ENCODE measurements at regions not wholly inside any gene's neighbourhood (a gene's known extent, or its start where the extent isn't known, plus 50 kb on each side); places are given as distances from the start of the nearest gene placed in this dataset.

DNA sequence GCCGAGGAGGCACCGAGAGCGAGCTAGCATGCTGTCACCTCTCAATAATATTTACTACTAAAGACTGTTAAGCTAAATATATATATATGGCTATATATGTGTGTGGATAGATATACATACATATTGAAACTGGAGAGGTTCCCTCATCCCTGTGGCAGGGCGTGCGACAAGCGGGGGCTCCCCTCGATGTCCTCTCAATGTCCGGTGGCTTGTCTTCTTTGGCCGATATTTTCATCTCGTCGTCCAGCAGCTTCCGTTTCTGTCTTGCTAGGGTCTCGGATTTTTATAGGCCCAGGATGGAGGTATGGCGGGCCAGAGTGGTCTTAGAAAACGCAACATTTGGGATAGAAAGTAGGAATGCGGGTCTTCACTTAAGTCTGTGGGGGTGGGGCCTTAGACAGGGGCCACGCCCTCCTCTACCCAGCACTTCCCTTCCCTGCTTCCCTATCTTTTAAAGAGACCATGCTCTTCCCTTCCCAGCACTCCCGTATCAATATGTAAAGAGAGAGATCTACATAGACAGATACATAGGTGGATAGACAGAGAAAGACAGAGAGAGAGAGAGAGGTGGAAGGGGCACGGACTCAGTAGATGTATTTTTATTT, 866.8 kb downstream of the DSC3 start:
- CTCF ChIA-PET, result no interaction called here
- H3K4me1 Mint-ChIP-seq, result no peaks in the 10 kb centered on the region
- H3K9me3 Mint-ChIP-seq, result peaks cover 8 to 31% (median 20%) of the 10 kb centered on the region in 5 donors
- no peak for DNase-seq
- no peaks in the 10 kb centered on the region for H3K4me1 ChIP-seq (ENCODE audit: insufficient read depth, low read length)
- H3K4me3 ChIP-seq (ENCODE audit: low read length), result no peak overlapping the region
- no peaks in the 10 kb centered on the region for H3K36me3 ChIP-seq (ENCODE audit: insufficient read depth, low read length)
- no peaks in the 10 kb centered on the region for H3K36me3 Mint-ChIP-seq
- H3K9me3 ChIP-seq (ENCODE audit: low read length), result no peaks in the 10 kb centered on the region
- POLR2A ChIA-PET, result no interaction called here
- no peak overlapping the region for H3K27ac ChIP-seq (ENCODE audit: low read depth, low read length)
- H3K27me3 ChIP-seq (ENCODE audit: insufficient read depth, low read length, poor library complexity, severe bottlenecking), result no peaks in the 10 kb centered on the region
- no peak overlapping the region for H3K4me3 Mint-ChIP-seq
- H3K27ac Mint-ChIP-seq, result no peak overlapping the region
- no peaks in the 10 kb centered on the region for H3K27me3 Mint-ChIP-seq

DNA sequence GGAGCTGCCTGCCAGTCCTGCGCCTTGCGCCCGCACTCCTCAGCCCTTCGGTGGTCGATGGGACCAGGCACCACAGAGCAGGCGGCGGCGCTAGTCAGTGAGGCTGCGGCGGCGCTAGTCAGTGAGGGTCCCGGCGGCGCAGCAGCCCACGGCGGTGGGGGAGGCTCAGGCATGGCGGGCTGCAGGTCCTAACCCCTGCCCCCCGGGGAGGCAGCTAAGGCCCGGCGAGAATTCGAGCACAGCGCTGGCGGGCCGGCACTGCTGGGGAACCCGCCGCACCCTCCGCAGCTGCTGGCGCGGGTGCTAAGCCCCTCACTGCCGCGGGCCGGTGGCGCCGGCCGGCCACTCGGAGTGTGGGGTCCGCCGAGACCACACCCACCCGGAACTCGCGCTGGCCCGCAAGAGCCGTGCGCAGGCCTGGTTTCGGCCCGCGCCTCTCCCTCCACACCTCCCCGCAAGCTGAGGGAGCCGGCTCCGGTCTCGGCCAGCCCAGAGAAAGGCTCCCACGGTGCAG, 867.4 kb downstream of the DSC3 start:
- Mint-ChIP-seq H3K27ac (no peak overlapping the region), H3K27me3 (no peaks in the 10 kb centered on the region), H3K36me3 (no peaks in the 10 kb centered on the region), H3K9me3 (peaks cover 8 to 33% (median 20%) of the 10 kb centered on the region in 5 donors), H3K4me3 (no peak overlapping the region), H3K4me1 (no peaks in the 10 kb centered on the region)
- Histone ChIP-seq H3K27ac (ENCODE audit: low read depth, low read length) (no peak overlapping the region), H3K4me3 (ENCODE audit: low read length) (no peak overlapping the region), H3K36me3 (ENCODE audit: insufficient read depth, low read length) (no peaks in the 10 kb centered on the region), H3K4me1 (ENCODE audit: insufficient read depth, low read length) (no peaks in the 10 kb centered on the region), H3K9me3 (ENCODE audit: low read length) (no peaks in the 10 kb centered on the region), H3K27me3 (ENCODE audit: insufficient read depth, low read length, poor library complexity, severe bottlenecking) (no peaks in the 10 kb centered on the region)
- DNase-seq, result no peak
- ChIA-PET CTCF (no interaction called here), POLR2A (no interaction called here)

DNA sequence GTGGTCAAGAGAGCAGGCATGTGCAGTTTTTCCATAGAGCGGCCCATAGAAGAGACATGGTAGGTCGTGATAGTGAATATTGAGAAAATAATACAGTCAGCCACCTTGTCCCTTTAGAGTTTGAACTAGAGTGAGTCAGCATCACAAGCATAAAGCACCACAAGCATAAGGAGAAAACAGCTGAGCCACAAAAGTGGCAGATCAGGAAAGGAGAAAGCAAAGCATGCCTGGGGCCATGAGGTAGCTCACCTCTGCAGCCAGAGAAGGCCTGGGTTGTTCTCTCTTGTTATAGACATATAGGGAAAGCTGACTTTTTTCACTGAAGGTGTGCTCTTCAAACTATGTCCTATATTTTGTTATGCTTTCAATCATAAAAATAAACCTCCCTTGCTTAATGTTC, 879.0 kb downstream of the DSC3 start:
- H3K4me3 Mint-ChIP-seq, result no peak overlapping the region
- no peaks in the 10 kb centered on the region for H3K27me3 ChIP-seq (ENCODE audit: insufficient read depth, low read length, poor library complexity, severe bottlenecking)
- peaks cover 2 to 34% (median 10%) of the 10 kb centered on the region in 5 donors for H3K9me3 Mint-ChIP-seq
- ChIA-PET POLR2A (no interaction called here), CTCF (no interaction called here)
- no peak overlapping the region for H3K27ac ChIP-seq (ENCODE audit: low read depth, low read length)
- H3K9me3 ChIP-seq (ENCODE audit: low read length), result no peaks in the 10 kb centered on the region
- H3K4me1 Mint-ChIP-seq, result no peaks in the 10 kb centered on the region
- H3K27me3 Mint-ChIP-seq, result no peaks in the 10 kb centered on the region
- no peaks in the 10 kb centered on the region for H3K4me1 ChIP-seq (ENCODE audit: insufficient read depth, low read length)
- H3K36me3 Mint-ChIP-seq, result no peaks in the 10 kb centered on the region
- no peaks in the 10 kb centered on the region for H3K36me3 ChIP-seq (ENCODE audit: insufficient read depth, low read length)
- no peak for DNase-seq
- no peak overlapping the region for H3K4me3 ChIP-seq (ENCODE audit: low read length)
- H3K27ac Mint-ChIP-seq, result no peak overlapping the region

DNA sequence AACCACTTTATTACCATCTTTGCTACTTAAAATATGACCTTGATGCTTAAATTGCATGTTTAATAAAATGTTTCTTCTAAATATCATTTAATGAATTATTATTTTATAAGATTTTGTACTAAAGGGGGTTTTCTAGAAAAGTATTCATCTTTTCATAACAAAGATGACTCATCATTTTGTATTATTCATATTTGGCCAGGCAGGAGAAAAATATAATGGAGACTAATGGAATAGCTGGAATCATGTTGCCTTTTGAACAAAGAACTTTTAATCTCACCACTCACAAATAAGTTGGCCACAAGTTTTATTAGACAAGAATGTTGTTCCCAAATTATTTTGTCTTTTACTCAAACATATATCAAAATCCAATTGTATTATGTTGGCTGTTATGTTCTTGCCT, 882.4 kb downstream of the DSC3 start:
- Mint-ChIP-seq H3K4me1 (no peaks in the 10 kb centered on the region), H3K27ac (no peak overlapping the region), H3K36me3 (no peaks in the 10 kb centered on the region), H3K9me3 (peaks cover 0 to 38% (median 6%) of the 10 kb centered on the region in 5 donors), H3K27me3 (no peaks in the 10 kb centered on the region), H3K4me3 (no peak overlapping the region)
- Histone ChIP-seq H3K27me3 (ENCODE audit: insufficient read depth, low read length, poor library complexity, severe bottlenecking) (no peaks in the 10 kb centered on the region), H3K4me1 (ENCODE audit: insufficient read depth, low read length) (no peaks in the 10 kb centered on the region), H3K36me3 (ENCODE audit: insufficient read depth, low read length) (no peaks in the 10 kb centered on the region), H3K27ac (ENCODE audit: low read depth, low read length) (no peak overlapping the region), H3K4me3 (ENCODE audit: low read length) (no peak overlapping the region), H3K9me3 (ENCODE audit: low read length) (no peaks in the 10 kb centered on the region)
- DNase-seq, result no peak
- CTCF ChIA-PET, result no interaction called here
- POLR2A ChIA-PET, result no interaction called here

DNA sequence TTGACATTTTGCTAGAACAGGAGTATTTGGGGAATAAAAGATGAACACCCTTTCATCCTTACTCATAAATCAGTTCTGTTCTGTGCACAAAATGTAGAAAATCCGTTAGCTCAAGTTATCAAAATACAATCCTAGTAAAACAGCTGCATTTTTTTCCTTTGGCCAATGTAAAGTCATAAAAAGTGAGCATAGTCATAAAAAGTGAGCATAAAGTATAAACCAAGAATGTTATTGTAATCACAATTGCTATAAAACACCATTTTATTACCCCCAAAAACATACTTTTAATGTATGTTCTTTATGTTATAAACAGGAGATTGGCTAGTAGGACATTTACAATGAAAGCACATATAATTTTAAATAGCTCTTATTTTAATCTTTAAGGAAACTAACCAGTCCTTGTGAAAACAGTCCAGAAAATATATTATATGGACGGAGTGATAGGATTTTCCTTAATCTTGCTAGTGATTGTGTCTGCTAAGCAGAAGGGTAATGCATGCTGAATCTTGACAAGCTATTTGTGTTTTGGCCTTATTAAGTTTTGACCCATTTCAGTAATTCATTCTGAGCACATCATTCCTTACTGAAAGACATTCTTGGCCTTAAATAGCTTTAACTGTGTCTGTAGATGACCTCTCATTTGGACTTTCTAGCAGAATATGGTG, 891.8 kb downstream of the DSC3 start:
- DNase-seq, result no peak
- Mint-ChIP-seq H3K36me3 (no peaks in the 10 kb centered on the region), H3K9me3 (peaks cover 0 to 42% (median 11%) of the 10 kb centered on the region in 5 donors), H3K27me3 (no peaks in the 10 kb centered on the region), H3K4me1 (no peaks in the 10 kb centered on the region), H3K4me3 (no peak overlapping the region), H3K27ac (no peak overlapping the region)
- no peaks in the 10 kb centered on the region for H3K4me1 ChIP-seq (ENCODE audit: insufficient read depth, low read length)
- H3K36me3 ChIP-seq (ENCODE audit: insufficient read depth, low read length), result no peaks in the 10 kb centered on the region
- no peaks in the 10 kb centered on the region for H3K9me3 ChIP-seq (ENCODE audit: low read length)
- CTCF ChIA-PET, result no interaction called here
- H3K27me3 ChIP-seq (ENCODE audit: insufficient read depth, low read length, poor library complexity, severe bottlenecking), result no peaks in the 10 kb centered on the region
- no peak overlapping the region for H3K4me3 ChIP-seq (ENCODE audit: low read length)
- H3K27ac ChIP-seq (ENCODE audit: low read depth, low read length), result no peak overlapping the region
- POLR2A ChIA-PET, result no interaction called here

DNA sequence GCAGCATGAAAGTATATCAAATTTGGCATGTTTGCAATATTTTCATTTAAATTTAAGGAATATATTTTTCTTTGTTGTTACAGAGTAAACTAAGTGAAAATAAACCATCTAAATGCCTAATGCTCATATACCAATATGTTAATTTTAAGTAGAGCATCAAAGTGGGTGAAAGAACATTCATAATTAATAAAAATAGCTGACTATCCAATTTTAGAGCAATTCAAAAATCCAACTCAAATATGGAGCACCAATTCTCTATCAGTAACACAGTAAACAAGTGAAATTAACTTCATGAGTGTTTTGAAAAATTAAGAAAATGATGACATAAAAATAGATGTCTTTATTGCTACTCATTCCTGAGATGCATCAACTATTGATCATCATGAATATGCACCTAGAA, 893.0 kb downstream of the DSC3 start:
- no peaks in the 10 kb centered on the region for H3K4me1 ChIP-seq (ENCODE audit: insufficient read depth, low read length)
- H3K9me3 ChIP-seq (ENCODE audit: low read length), result no peaks in the 10 kb centered on the region
- H3K36me3 ChIP-seq (ENCODE audit: insufficient read depth, low read length), result no peaks in the 10 kb centered on the region
- Mint-ChIP-seq H3K27ac (no peak overlapping the region), H3K36me3 (no peaks in the 10 kb centered on the region), H3K4me1 (no peaks in the 10 kb centered on the region), H3K27me3 (no peaks in the 10 kb centered on the region), H3K4me3 (no peak overlapping the region), H3K9me3 (peaks cover 0 to 40% (median 14%) of the 10 kb centered on the region in 5 donors)
- no peak overlapping the region for H3K4me3 ChIP-seq (ENCODE audit: low read length)
- no peak overlapping the region for H3K27ac ChIP-seq (ENCODE audit: low read depth, low read length)
- no peaks in the 10 kb centered on the region for H3K27me3 ChIP-seq (ENCODE audit: insufficient read depth, low read length, poor library complexity, severe bottlenecking)
- POLR2A ChIA-PET, result no interaction called here
- DNase-seq, result no peak
- CTCF ChIA-PET, result no interaction called here

DNA sequence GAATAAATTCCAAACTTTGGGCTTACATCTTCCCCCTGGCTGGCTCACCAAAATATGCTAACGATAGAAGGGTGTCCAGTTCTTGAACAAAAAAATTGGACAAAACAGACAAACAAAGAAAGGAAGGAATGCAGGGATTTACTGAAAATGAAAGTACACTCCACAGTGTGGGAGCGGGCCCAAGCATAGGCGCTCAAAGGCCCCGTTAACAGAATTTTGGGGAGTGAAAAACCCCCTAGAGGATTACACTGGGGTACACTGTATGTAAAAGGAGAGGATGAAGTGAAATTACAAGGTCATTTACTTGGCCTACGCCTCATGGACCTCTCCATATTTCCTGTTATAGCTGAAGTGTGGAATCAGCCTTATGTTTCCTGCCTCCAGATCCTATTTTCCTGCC, 899.7 kb downstream of the DSC3 start:
- H3K4me3 ChIP-seq (ENCODE audit: low read length), result no peak overlapping the region
- H3K4me3 Mint-ChIP-seq, result no peak overlapping the region
- no peaks in the 10 kb centered on the region for H3K27me3 ChIP-seq (ENCODE audit: insufficient read depth, low read length, poor library complexity, severe bottlenecking)
- H3K27ac Mint-ChIP-seq, result no peak overlapping the region
- no peak overlapping the region for H3K27ac ChIP-seq (ENCODE audit: low read depth, low read length)
- H3K36me3 ChIP-seq (ENCODE audit: insufficient read depth, low read length), result no peaks in the 10 kb centered on the region
- H3K9me3 Mint-ChIP-seq, result peaks cover 7 to 37% (median 19%) of the 10 kb centered on the region in 5 donors
- no peaks in the 10 kb centered on the region for H3K4me1 ChIP-seq (ENCODE audit: insufficient read depth, low read length)
- no peaks in the 10 kb centered on the region for H3K4me1 Mint-ChIP-seq
- DNase-seq, result no peak
- peaks cover 0 to 1% (median 0%) of the 10 kb centered on the region in 3 donors for H3K36me3 Mint-ChIP-seq
- ChIA-PET POLR2A (no interaction called here), CTCF (no interaction called here)
- H3K27me3 Mint-ChIP-seq, result no peaks in the 10 kb centered on the region
- H3K9me3 ChIP-seq (ENCODE audit: low read length), result no peaks in the 10 kb centered on the region

DNA sequence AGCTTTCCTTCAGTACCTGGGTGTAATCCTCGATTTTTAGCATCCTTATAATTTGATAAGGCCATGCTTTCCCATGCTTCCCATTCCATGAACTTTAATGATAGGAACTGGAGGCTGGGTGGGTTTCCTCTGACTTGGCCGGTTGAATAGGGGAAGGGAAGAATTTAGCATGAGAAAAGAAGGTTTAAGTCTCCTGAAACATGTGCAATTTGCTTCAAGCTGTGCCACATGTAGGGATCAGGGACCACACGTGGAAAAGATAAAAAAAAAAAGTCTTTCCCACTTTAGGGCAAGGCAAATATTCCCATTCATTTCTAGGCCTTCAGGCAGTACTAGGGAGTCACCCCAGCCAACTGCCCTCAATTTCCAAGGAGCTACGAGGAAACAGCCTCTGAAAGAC, 900.3 kb downstream of the DSC3 start:
- ChIA-PET POLR2A (no interaction called here), CTCF (no interaction called here)
- H3K27me3 ChIP-seq (ENCODE audit: insufficient read depth, low read length, poor library complexity, severe bottlenecking), result no peaks in the 10 kb centered on the region
- Mint-ChIP-seq H3K36me3 (peaks cover 0 to 1% (median 0%) of the 10 kb centered on the region in 3 donors), H3K9me3 (peaks cover 7 to 33% (median 20%) of the 10 kb centered on the region in 5 donors), H3K4me3 (no peak overlapping the region), H3K27me3 (no peaks in the 10 kb centered on the region), H3K4me1 (no peaks in the 10 kb centered on the region), H3K27ac (no peak overlapping the region)
- H3K27ac ChIP-seq (ENCODE audit: low read depth, low read length), result no peak overlapping the region
- DNase-seq, result no peak
- no peaks in the 10 kb centered on the region for H3K4me1 ChIP-seq (ENCODE audit: insufficient read depth, low read length)
- no peaks in the 10 kb centered on the region for H3K36me3 ChIP-seq (ENCODE audit: insufficient read depth, low read length)
- H3K4me3 ChIP-seq (ENCODE audit: low read length), result no peak overlapping the region
- H3K9me3 ChIP-seq (ENCODE audit: low read length), result no peaks in the 10 kb centered on the region

All from CD8-positive, alpha-beta memory T cell (primary cell).